HG02884 (cell line): ENCODE measurements at regions not wholly inside any gene's neighbourhood (a gene's known extent, or its start where the extent isn't known, plus 50 kb on each side); places are given as distances from the start of the nearest gene placed in this dataset.

Source experiments
- ATAC-seq: cut with Tn5 transposase; IDR thresholded peaks from one replicate; pipeline ENCODE4 v1.9.1; 2021; ENCODE audit warnings: mild to moderate bottlenecking, moderate library complexity; ENCODE audit not compliant: unreplicated experiment

DNA sequence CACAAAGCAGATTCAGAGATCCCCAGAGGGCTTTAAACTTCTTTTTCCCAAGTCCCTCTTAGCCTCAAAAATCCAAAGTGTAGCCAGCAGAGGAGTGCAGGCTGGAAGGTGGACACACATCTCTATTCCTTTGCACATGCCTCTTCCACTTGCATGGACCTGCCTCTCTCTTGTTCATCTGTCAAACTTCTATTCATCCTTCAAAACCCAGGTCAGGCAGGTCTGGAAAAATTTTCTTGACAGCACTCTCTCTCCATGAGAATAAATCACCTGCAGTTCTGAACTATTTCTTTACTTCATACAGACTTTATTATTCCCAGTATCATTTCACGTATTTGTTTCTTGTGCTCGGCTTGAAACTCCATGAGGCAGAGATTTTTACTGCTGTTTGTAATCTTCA lies 127.5 kb downstream of the SS18 start:
- ATAC-seq, result no peak

DNA sequence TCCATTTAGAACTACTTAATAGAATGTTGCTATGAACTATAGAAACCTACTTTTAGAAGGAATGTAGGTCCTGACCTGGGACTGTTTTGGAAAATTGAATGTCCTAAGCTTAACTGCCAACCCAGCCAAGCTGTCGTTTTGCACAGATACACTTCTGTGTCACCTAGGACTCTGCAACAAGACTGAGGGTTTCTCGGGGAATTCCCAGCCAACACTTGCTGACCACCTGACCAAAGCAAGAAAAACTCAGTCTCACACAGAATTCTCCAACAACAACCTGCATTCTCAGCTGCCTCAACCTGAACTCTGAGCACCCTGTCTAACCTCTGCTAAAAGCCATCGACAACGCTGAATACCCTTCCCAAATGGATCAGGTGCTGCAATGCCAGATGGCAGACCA lies 128.2 kb downstream of the SS18 start:
- no peak for ATAC-seq

DNA sequence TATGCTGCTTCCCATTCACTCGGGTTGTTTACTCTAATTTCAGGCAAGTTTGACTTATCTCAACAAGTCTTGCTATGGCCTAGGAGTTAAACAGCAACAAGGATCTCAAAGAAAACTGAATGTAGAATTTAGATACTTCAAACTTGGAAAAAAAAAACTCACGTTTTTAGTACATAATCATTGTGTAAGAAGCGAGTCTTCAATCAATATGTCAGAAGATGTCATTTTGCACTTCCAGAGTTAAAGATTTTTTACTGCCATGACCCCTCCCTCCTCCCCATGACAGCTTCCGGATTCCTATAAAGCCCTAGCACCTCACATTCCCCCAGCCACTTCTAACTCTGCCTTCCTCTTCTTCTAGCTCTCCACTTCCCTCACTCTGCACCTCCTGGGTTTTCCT lies 133.4 kb downstream of the SS18 start:
- no peak for ATAC-seq

DNA sequence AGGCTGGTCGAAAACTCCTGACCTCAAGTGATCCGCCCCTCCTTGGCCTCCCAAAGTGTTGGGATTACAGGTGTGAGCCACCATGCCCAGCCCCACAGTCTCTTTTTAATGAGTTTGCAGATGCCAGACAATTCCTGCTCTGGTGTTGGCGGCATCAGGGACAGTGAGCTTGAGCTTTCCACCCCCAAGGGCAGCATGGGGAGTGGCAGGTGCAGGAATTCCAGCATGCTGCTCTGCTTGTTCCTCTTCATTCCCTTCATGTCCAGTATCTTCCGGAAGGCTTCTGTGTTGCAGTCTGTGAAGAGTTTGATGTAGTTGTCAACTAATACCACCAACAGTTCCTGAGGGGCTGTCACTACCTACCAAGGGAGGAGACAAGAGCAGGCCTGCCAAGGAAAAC lies 137.3 kb downstream of the SS18 start:
- ATAC-seq, result no peak

DNA sequence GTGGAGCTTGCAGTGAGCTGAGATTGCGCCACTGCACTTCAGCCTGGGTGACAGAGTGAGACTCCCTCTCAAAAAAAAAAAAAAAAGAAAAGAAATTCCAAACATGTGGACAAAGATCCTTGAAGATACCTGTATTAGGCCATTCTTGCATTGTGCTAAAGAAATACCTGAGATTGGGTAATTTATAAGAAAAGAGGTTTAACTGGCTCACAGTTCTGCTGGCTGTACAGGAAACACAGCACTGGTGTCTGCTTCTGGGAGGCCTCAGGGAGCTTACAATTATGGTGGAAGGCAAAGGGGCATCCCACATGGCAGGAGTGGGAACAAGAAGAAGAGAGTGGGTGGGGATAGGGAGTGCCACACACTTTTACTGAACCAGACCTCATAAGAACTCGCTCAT lies 140.1 kb downstream of the SS18 start:
- no peak for ATAC-seq

DNA sequence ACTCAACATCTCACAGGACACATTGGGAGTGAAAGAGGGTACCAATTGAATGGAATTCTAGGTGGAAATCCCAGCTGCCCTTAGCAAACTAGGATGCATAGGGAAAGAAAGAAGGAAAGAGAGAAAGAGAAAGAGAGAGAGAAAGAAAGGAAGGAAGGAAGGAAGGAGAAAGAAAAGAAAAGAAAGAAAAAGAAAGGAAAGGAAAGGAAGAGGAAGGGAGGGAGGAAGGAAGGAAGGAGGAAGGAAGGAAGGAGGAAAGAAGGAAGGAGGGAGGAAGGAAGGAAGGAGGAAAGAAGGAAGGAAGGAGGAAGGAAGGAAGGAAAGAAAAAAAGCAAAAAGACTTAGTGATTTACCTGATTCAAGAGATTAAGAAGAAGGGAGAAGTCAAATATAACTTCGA lies 143.9 kb downstream of the SS18 start:
- ATAC-seq, result no peak

DNA sequence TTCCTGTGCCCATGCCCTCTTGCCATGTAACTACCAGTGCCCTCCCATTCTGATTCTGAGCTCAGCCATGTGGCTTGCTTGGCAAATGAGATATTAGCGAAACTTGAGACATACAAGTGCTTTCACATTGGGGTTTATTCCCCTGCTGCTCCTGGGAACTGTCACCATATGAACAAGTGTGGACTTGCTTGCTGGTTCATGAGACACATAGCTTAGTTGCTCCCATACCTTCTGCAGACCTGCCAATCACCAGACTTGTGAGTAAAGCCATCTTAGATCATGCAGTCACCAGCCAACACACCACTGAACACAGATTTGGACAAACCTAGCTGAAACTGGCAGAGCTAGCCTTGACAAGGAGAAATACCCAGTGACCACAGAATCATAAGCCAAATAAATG lies 155.1 kb downstream of the SS18 start:
- no peak for ATAC-seq

DNA sequence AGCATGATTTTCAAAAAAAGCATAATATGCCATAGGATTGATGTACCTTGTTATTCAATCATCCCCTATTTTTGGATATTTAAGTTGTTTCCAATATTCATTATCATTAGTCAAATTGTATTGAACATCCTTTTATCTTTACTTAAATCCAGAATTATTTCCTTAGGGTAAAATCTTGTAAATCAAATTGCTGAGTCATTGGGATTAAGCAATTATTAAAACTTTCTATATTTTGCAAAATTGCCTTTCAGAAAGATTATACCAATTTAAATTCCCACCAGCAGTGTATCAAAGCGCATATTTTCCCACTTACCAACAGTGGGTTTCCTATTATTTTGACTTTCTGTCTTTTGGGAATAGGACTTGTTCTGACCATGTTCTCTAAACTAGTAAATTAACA lies 159.3 kb downstream of the SS18 start:
- no peak for ATAC-seq

DNA sequence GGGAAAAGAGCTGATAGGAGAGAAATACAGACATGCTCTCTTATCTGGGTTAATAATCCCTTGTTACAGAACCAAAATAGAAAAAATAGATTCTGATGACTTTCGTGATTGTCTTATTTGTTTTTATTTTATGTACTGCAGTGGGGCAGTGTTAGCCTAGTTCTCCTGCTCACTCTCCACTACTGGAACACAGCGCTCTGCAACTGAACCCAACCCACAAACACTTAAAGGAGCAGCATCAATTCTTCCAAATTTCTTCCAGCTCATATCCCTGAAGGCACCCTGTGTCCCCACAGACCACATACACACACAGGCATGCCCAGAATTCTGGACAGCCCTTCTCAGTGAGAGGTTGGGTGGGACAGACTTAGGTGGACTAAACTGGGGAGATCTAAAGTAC lies 160.6 kb downstream of the SS18 start:
- no peak for ATAC-seq

DNA sequence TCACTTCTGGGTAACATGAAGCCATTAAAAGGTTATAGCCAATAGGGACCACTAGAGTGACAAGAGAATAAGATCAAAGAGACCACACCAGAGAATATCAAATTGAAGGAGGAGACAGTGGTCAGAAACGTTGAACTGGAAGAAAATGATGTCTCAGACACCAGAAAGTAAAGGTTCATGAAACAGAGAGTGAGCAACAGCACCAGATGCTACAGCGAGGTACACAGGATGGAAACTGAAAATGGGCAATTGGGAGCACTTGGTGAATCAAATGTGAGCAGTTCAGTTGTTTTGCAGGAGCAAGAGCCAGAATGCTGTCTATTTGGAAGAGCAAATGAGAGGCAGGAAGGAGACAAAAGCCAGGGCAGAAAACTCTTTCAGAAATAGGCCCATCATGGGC lies 162.6 kb downstream of the SS18 start:
- no peak for ATAC-seq

DNA sequence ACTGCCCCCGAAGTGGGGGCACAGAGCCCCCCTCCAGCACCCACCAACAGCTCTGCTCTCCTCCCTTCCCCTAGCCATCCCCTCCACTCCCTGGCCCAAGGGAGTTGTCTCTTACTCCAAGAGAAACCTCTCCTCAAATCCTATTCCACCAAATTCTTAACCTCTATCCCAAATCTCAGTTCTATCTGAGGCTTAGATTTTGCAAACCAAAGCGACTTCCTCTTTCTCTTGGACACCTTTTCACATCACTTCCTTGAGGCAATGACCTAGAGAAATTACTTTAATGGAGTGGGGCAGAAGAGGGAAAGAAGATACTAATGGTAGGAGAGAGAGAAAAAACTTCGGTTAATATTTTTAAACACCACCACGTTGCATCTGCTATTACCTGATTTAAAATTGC lies 167.2 kb downstream of the SS18 start:
- ATAC-seq, result no peak

DNA sequence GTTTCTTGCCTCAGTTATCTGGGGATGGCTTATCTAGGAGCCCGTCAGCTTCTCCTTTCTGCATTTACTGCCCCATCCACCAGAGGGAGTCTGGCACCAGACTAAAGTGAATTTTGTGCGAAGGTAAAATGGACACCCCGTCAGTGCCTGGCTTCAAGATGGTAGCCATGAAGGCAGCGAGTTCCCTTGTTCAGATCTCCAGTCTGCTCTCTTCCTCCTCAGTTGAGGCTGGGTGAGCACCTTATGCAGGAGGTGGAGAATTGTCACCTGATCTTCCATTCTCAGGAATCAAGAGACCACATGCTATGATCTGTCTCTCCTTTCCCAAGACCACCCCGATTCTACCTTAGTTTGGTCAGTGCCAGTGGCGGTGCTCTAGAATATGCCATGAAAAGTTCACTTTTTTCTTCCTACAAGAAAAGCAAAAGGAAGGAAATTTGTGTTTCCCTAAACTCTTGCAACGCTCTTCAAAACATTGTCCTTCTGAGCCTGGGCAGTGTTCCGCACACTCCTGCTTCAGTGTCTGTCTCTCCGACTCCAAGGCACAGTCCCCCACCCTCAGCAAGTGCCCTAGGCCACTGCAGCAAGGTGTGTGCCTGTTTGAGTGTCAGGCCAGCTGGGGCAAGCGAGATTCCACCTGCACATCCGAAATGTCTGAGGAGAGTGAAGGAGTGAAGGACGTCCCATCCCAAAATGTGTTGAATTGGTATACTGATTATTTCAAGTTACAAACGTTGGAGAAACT lies 168.6 kb downstream of the SS18 start:
- ATAC-seq, result peak; percentile 85

DNA sequence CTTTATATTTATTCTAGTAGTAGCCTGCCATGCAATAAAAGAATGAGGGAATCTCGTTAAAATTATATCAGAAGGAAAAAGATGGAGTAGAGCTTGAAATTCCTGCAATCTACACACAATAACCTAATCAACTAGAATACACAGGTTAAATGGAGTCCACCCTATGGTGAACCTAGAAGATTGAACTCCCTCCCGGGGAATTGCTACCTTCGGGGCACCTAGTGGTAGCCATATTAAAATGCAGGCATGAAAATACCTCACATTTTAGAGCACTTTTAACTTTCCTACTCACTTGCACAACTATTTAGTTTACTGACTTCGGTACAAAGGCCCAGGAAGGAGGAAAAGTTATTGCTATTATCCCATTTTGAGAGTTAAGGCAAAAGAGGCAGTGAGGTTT lies 174.5 kb downstream of the SS18 start:
- no peak for ATAC-seq

DNA sequence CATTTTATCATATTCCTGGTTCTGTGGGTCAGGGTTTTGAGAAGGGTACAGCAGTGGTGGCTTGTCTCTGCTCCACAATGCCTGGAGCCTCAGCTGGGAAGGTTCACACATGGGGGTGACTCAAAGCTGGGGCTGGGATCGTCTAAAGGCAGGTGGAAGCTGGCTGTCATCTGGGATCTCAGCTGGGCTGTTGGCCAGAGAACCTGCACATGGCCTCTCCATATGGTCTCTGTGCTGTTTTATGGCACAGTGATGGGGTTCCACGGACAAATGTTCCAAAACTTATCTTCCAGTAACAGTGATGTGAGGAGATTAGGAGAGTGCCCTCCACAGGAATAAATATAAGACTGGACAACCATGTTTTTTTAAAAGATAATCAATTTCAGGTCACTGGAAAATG lies 191.4 kb downstream of the SS18 start:
- ATAC-seq, result no peak

DNA sequence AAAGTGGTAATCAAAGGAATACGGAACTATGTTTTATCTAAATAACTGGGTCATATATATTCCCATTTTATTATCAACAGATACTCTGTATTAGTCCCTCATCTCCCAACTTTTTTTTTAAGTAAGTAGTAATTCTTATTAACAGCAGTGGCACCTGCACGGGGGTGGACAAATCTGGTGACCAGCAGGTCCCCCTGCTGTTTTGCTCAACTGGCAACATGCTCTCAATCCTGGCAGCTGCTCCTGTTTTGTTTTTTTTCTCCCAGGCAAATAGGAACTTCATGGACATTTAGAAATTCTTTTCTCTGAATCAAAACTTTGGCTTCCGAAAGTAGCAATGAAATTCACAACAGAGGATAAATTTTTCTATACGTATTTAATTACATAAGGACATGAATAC lies 193.5 kb downstream of the SS18 start:
- ATAC-seq, result no peak

DNA sequence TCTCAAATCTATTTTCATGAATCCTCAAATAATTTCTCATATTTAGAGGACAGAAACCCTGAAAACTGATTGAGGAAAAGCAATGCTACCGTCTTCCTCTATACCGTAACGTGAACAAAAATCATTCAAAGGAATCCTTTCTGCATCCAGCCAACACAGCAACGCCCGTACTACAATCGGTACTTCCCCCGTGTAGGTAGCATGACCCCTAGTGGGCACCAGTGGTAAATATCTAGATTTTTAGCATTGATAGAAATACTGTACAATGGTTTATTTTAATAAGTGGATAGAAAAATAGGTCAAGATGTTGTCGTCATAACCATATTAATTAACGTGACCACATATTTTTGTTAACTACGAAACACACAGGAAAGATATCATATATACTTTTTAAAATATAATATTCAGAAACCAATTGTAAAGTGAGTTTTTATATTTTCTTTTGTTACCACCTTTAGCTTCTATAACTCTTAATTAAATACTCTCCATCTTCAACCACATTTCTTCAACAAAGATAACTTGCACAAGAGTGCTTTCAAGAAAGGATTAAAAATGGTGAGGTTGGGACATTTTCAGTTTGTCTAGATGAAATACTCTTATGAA lies 194.1 kb downstream of the SS18 start:
- peak; percentile 72 for ATAC-seq

DNA sequence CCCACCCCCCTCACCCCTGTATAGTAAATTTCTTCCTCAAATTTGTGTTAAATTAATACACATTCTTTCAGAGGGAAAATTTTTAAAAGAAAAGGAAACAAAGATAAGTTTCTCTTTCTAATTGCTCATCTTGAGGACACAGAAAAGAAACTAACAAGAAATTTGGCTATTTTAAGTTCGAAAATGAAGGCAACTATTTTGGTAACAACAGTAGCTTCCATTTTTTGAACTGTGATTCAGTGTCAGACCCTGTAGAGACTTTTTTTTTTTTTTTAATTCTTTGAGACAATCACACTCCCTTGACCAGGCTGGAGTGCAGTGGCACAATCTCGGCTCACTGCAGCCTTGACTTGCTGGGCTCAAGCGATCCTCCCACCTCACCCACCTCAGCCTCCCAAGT lies 194.9 kb downstream of the SS18 start:
- ATAC-seq, result peak; percentile 19

DNA sequence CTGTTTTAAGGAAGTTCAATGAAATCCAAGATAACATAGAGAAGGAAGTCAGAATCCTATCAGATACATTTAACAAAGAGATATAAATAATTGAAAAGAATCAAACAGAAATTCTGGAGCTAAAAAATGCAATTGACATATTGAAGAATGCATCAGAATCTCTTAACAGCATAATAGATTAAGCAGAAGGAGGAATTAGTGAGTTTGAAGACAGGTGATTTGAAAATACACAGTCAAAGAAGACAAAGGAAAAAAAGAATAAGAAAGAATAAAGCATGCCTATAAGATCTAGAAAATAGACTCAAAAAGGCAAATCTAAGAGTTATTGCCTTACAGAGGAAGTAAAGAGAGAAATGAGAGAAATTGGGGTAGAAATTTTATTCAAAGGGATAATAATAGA lies 204.1 kb downstream of the SS18 start:
- no peak for ATAC-seq

DNA sequence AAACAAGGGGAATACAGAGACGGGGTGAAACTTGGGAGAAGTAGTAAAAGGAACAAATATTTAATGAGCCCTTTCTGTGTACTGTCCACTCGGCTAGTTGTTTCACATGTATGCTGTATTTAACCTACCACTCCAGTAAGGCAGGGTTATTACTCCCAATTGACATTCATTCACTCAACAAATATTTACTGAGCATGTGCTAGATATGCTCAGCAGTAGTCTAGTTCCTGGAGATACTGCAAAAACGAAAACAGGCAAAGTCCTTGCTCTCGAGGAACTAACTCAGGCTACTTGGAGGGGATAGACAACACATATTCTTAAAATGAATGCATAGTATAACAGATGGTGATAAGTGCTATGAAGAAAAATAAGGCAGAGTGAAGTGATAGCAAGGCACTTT lies 207.3 kb downstream of the SS18 start:
- no peak for ATAC-seq

DNA sequence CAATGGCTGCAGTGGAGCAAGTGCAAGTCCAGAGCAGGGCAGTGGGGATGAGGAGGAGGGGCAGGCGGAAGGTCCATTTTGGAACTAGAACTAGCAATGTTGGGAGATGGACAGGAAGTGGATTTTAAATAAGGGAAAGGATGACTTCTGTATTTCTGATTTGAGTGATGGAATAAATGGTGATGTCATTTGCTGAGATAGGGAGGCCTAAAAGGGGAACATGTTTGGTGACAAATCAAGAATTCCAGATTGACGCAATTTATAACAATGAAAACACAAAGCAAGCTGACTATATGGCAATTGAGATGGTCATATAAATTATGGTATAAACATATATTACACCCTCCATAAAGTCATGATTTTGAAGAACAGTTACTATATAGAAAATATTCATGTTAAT lies 209.3 kb downstream of the SS18 start:
- ATAC-seq, result no peak

DNA sequence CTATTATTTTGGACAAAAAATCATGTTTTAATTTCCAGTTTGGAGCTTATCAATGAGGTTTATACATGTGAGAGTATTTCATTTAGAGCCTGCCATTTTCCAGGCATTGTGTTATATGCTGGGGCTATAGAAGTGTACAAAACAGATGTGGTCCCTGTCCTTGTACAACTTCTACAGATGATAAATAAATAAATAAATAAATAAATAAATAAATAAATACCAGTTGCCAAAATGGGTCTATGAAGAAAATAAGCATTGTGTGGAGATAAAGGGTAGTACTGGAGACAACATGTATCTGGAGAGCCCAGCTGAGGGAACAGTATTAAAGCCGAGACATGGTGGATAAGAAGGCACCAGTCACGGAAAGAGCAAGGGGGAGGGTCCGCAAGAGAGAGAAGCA lies 210.0 kb downstream of the SS18 start:
- no peak for ATAC-seq

DNA sequence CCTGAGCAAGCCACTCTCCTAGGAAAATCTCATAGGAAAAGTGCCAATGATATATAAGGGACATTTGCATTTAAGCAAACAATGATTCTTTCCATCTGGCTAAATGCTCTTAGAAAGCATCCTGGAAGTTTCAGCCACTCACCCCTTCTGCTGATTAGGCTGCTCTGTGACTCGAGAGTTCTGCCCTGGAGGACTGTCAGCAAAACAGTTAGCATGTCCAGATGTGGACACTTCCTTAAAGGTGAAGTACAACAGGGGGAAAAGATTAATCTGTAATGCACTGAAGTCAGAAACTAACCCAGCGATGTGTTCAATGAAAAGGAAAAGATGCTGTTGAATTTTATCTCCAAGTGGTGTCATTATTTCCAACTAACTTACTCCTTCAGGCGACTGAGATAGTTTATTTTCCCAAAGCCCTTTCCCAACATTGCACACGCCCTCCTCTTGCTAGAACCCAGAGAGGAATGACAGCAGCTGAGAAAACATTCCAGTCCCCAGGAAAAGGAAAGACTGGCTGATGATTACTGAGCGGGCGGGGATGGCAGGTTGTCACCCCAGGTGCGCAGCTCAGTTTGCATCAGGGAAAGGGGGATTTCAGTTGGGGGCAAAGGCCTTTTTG lies 214.0 kb downstream of the SS18 start:
- no peak for ATAC-seq
